Epithelial cell of proximal tubule (primary cell): ENCODE measurements at regions not wholly inside any gene's neighbourhood (a gene's known extent, or its start where the extent isn't known, plus 50 kb on each side); places are given as distances from the start of the nearest gene placed in this dataset.

ENCODE experiments used
- DNase-seq: peaks from one replicate; pipeline ENCODE4 v3.0.0-alpha.2; 2011; ENCODE audit warnings: low read depth
- H3K4me3 ChIP-seq: 2 replicates; pipeline ENCODE4 v1.5.1; 2011; ENCODE audit warnings: low read depth, mild to moderate bottlenecking, low read length
- CTCF ChIP-seq: conservative IDR thresholded peaks from 2 replicates; pipeline ENCODE4 v1.5.1; 2012; ENCODE audit warnings: low read depth, mild to moderate bottlenecking, low read length

GRCh38 chr3:193010191-193010590, 92.5 kb upstream of the MB21D2 start:
- no peak for TF ChIP-seq CTCF
- H3K4me3 ChIP-seq, result no peak overlapping the region
- no peak for DNase-seq

GRCh38 chr3:193011958-193012357, 94.3 kb upstream of the MB21D2 start:
- H3K4me3 ChIP-seq, result no peak overlapping the region
- DNase-seq, result no peak
- no peak for TF ChIP-seq CTCF

GRCh38 chr3:193014902-193015301, 97.2 kb upstream of the MB21D2 start:
- no peak for DNase-seq
- TF ChIP-seq CTCF, result no peak
- no peak overlapping the region for H3K4me3 ChIP-seq

- no peak overlapping the region for H3K4me3 ChIP-seq
- no peak for DNase-seq
- no peak for TF ChIP-seq CTCF
Observed at GRCh38 chr3:193016437-193016901, 98.8 kb upstream of the MB21D2 start.

GRCh38 chr3:193021506-193022010, 103.9 kb upstream of the MB21D2 start:
- DNase-seq, result no peak
- H3K4me3 ChIP-seq, result no peak overlapping the region
- no peak for TF ChIP-seq CTCF

GRCh38 chr3:193023218-193023617, 105.6 kb upstream of the MB21D2 start:
- no peak for DNase-seq
- H3K4me3 ChIP-seq, result no peak overlapping the region
- no peak for TF ChIP-seq CTCF

GRCh38 chr3:193028258-193028657, 110.6 kb upstream of the MB21D2 start:
- no peak for DNase-seq
- TF ChIP-seq CTCF, result no peak
- H3K4me3 ChIP-seq, result no peak overlapping the region
